ENCODE measurements at regions not wholly inside any gene's neighbourhood (a gene's known extent, or its start where the extent isn't known, plus 50 kb on each side); places are given as distances from the start of the nearest gene placed in this dataset.

- no peak overlapping the region for H3K27ac ChIP-seq (ENCODE audit: low read depth in 1 of 2, low read length in 2 of 2)
- DNase-seq: no peak
- Mint-ChIP-seq H3K4me1 (no peaks in the 10 kb centered on the region), H3K36me3 (no peaks in the 10 kb centered on the region), H3K27ac (no peak overlapping the region), H3K4me3 (no peak overlapping the region), H3K9me3 (peaks cover 0 to 17% (median 4%) of the 10 kb centered on the region in 7 donors), H3K27me3 (ENCODE audit: low read depth in 3 of 3) (peaks cover 0 to 5% (median 0%) of the 10 kb centered on the region in 3 donors)
- no peaks in the 10 kb centered on the region for H3K4me1 ChIP-seq (ENCODE audit: control insufficient read depth in 1 of 2, insufficient read depth in 2 of 2, low read length in 2 of 2)
- H4K20me1 ChIP-seq (ENCODE audit: insufficient read depth, low read length): no peaks in the 10 kb centered on the region
- H3K27me3 ChIP-seq (ENCODE audit: control insufficient read depth in 2 of 2, insufficient read depth in 2 of 2, low read length in 2 of 2): no peaks in the 10 kb centered on the region
- intact Hi-C loops (cut with micrococcal nuclease): no loop called here
- no peak overlapping the region for H3K9ac ChIP-seq (ENCODE audit: insufficient read depth, low read length, poor library complexity, severe bottlenecking)
- TF ChIP-seq CTCF (IDR thresholded peaks at IDR 0.05): no peak
- H2AFZ ChIP-seq (ENCODE audit: insufficient read depth, low read depth, low read length, poor library complexity, severe bottlenecking): no peak overlapping the region
- H3K79me2 ChIP-seq (ENCODE audit: insufficient read depth, low read length): no peaks in the 10 kb centered on the region
- H3K9me3 ChIP-seq (replicated peaks in 1 of 2; ENCODE audit: control insufficient read depth in 1 of 2, insufficient read depth in 1 of 2, low read length in 2 of 2): peaks cover 8 to 20% of the 10 kb centered on the region in 2 donors
- H3K4me3 ChIP-seq (replicated peaks in 1 of 3; ENCODE audit: low read depth in 2 of 3, low read length in 3 of 3): no peak overlapping the region
- WGBS (ENCODE audit: insufficient coverage): 76% methylated on average over 2 of the region's 5 CpGs
- H3K4me2 ChIP-seq (replicated peaks; ENCODE audit: extremely low read depth, low read length, poor library complexity, severe bottlenecking): no peak overlapping the region
- H3K36me3 ChIP-seq (replicated peaks in 1 of 2; ENCODE audit: control insufficient read depth in 1 of 2, insufficient read depth in 2 of 2, low read length in 2 of 2): no peaks in the 10 kb centered on the region
These were observed 438.5 kb downstream of the DYNC2H1 start for GRCh38 chr11:103547691-103548090.

- H3K27me3 Mint-ChIP-seq (ENCODE audit: low read depth in 3 of 3): peaks cover 0 to 5% (median 0%) of the 10 kb centered on the region in 3 donors
- intact Hi-C loops (cut with micrococcal nuclease): no loop called here
- no peaks in the 10 kb centered on the region for H3K36me3 ChIP-seq (replicated peaks in 1 of 2; ENCODE audit: control insufficient read depth in 1 of 2, insufficient read depth in 2 of 2, low read length in 2 of 2)
- no peak overlapping the region for H3K9ac ChIP-seq (ENCODE audit: insufficient read depth, low read length, poor library complexity, severe bottlenecking)
- no peaks in the 10 kb centered on the region for H3K27me3 ChIP-seq (ENCODE audit: control insufficient read depth in 2 of 2, insufficient read depth in 2 of 2, low read length in 2 of 2)
- H3K27ac ChIP-seq (ENCODE audit: low read depth in 1 of 2, low read length in 2 of 2): no peak overlapping the region
- H3K9me3 Mint-ChIP-seq: peaks cover 0 to 16% (median 2%) of the 10 kb centered on the region in 7 donors
- no peak for TF ChIP-seq CTCF (IDR thresholded peaks at IDR 0.05)
- no peaks in the 10 kb centered on the region for H3K4me1 Mint-ChIP-seq
- H3K4me3 ChIP-seq (replicated peaks in 1 of 3; ENCODE audit: low read depth in 2 of 3, low read length in 3 of 3): no peak overlapping the region
- peaks cover 4 to 9% of the 10 kb centered on the region in 2 donors for H3K9me3 ChIP-seq (replicated peaks in 1 of 2; ENCODE audit: control insufficient read depth in 1 of 2, insufficient read depth in 1 of 2, low read length in 2 of 2)
- H3K4me2 ChIP-seq (replicated peaks; ENCODE audit: extremely low read depth, low read length, poor library complexity, severe bottlenecking): no peak overlapping the region
- DNase-seq: no peak
- WGBS (ENCODE audit: insufficient coverage): no CpG with 5 or more reads among the region's 1 CpG
- H2AFZ ChIP-seq (ENCODE audit: insufficient read depth, low read depth, low read length, poor library complexity, severe bottlenecking): no peak overlapping the region
- no peaks in the 10 kb centered on the region for H4K20me1 ChIP-seq (ENCODE audit: insufficient read depth, low read length)
- no peaks in the 10 kb centered on the region for H3K4me1 ChIP-seq (ENCODE audit: control insufficient read depth in 1 of 2, insufficient read depth in 2 of 2, low read length in 2 of 2)
- H3K36me3 Mint-ChIP-seq: no peaks in the 10 kb centered on the region
- H3K4me3 Mint-ChIP-seq: no peak overlapping the region
- H3K27ac Mint-ChIP-seq: no peak overlapping the region
- no peaks in the 10 kb centered on the region for H3K79me2 ChIP-seq (ENCODE audit: insufficient read depth, low read length)
These were observed 439.6 kb downstream of the DYNC2H1 start for GRCh38 chr11:103548838-103549237.
